Ishikawa (cell line): ENCODE measurements at regions not wholly inside any gene's neighbourhood (a gene's known extent, or its start where the extent isn't known, plus 50 kb on each side); places are given as distances from the start of the nearest gene placed in this dataset.
A peak's percentile ranks its signal among the peaks of the same experiment; 100 is the strongest.

Experiments
- CEBPB ChIP-seq: IDR thresholded peaks from 2 replicates; pipeline ENCODE4 v1.6.1; 2012
- CREB1 ChIP-seq: IDR thresholded peaks from 2 replicates; pipeline ENCODE4 v1.6.1; 2012; ENCODE audit warnings: low read depth
- EGR1 ChIP-seq: IDR thresholded peaks from 2 replicates; pipeline ENCODE4 v1.6.1; 2012
- EP300 ChIP-seq: IDR thresholded peaks from 2 replicates; pipeline ENCODE4 v1.6.1; 2012; ENCODE audit warnings: borderline replicate concordance
- FOXM1 ChIP-seq: IDR thresholded peaks from 2 replicates; pipeline ENCODE4 v1.6.1; 2012; ENCODE audit warnings: low read depth, borderline replicate concordance
- MAX ChIP-seq: IDR thresholded peaks from 2 replicates; pipeline ENCODE4 v1.6.1; 2012
- NFIC ChIP-seq: IDR thresholded peaks from 2 replicates; pipeline ENCODE4 v1.6.1; 2012
- RAD21 ChIP-seq: IDR thresholded peaks from 2 replicates; pipeline ENCODE4 v1.6.1; 2012; ENCODE audit warnings: low read depth
- REST ChIP-seq: IDR thresholded peaks from 2 replicates; pipeline ENCODE4 v1.6.1; 2012; ENCODE audit warnings: low read depth, mild to moderate bottlenecking
- TAF1 ChIP-seq: IDR thresholded peaks from 2 replicates; pipeline ENCODE4 v1.6.1; 2012; ENCODE audit warnings: low read depth, mild to moderate bottlenecking
- TCF12 ChIP-seq: IDR thresholded peaks from 2 replicates; pipeline ENCODE4 v1.6.1; 2012; ENCODE audit warnings: low read depth
- TEAD4 ChIP-seq: IDR thresholded peaks from 2 replicates; pipeline ENCODE4 v1.6.1; 2012
- USF1 ChIP-seq: IDR thresholded peaks from 2 replicates; pipeline ENCODE4 v1.6.1; 2012
- YY1 ChIP-seq: IDR thresholded peaks from 2 replicates; pipeline ENCODE4 v1.6.1; 2012; ENCODE audit warnings: low read depth
- ZBTB7A ChIP-seq: IDR thresholded peaks from 2 replicates; pipeline ENCODE4 v1.6.1; 2012; ENCODE audit warnings: low read depth

DNA sequence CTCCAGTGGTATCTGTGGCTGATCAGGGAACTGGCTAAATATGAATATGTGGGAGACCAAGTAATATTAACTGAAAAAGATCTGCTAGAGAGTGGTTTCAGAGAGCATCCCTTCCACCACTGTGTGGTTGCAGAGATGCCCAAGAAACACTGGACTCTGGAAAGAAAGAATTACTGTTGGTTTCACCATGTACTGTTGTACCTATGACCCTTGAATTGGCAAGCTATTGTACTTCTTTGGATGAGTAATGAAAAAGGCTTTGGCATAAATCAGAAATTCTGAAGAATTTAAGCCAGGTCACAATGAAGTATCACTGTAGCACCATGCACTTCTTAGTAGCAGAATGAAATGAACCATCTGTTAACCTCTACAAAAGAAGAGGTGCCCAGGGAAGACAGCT lies 134.4 kb upstream of the INTU start:
- TF ChIP-seq CEBPB (no peak), USF1 (no peak), FOXM1 (no peak), RAD21 (no peak), ZBTB7A (no peak), YY1 (no peak), CREB1 (no peak)

DNA sequence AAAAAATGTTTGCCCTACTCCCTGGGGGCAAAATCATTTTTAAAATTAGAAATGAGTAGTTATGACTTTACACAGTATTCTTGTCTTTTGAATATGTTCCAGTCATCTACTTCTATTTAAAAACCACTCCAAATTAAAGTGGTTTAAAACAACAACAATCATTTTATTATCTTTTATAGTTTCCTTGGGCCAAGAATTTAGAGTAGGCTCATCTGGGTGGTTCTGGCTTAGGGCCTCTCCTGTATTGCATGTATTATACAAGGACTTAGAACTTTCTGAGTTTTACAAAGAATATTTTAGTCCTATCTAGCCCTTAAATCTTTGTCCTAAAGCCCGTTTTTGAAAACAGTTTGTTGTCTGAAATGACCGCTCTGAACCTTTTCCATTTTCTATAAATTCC lies 132.5 kb upstream of the INTU start:
- no peak for TF ChIP-seq TAF1
- no peak for TF ChIP-seq YY1
- TF ChIP-seq NFIC: no peak

- no peak for TF ChIP-seq ZBTB7A
- no peak for TF ChIP-seq EGR1
- TF ChIP-seq RAD21: no peak
- no peak for TF ChIP-seq CEBPB
- TF ChIP-seq FOXM1: no peak
- no peak for TF ChIP-seq YY1
- TF ChIP-seq NFIC: no peak
- TF ChIP-seq TEAD4: no peak
- no peak for TF ChIP-seq CREB1
- no peak for TF ChIP-seq USF1
- no peak for TF ChIP-seq REST
- no peak for TF ChIP-seq MAX
- no peak for TF ChIP-seq EP300
Measured at GRCh38 chr4:127501103-127501502, 131.7 kb upstream of the INTU start.

- no peak for TF ChIP-seq NFIC
Measured at GRCh38 chr4:127503111-127503510, 129.6 kb upstream of the INTU start.

DNA sequence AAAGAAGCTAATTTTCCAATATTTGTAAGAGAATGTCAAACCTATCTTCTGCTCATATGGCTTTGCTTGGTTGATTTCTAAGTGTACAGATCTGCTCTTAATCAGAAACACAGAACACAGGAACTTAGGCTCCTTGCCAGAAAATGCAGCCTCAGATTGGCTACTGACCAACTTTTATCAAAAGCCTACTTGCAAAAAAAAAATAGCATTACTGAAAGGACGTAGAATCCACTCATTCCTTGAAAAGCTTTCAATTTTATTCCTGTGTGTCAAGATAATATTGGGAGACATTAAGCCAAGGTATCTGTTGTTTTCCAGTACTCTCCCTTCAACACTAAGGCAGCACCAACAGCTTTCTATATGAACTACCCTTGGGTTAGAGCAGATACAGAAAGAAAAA lies 127.6 kb upstream of the INTU start:
- TF ChIP-seq MAX (no peak), NFIC (peak; percentile 70)

GRCh38 chr4:127506283-127506682 lies 126.5 kb upstream of the INTU start:
- TF ChIP-seq ZBTB7A (no peak), EP300 (no peak), MAX (no peak), EGR1 (no peak)

DNA sequence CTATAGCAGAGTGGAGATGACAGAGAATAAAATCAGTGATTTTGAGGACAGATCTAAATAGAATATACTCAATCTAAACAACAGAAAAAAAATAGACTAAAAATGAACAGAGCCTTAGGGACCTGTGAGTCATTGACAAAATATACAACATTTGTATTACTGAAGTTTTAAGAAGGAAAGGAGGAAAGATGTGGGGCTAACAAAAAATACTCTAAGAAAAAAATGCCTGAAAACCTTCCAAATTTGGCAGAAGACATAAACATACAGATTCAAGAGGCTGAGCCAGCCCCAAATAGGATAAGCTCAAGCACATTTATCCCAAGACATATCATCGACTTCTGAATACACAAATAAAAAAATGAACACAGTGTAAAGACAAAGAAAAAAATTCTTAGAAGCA lies 123.6 kb upstream of the INTU start:
- no peak for TF ChIP-seq NFIC

- no peak for TF ChIP-seq NFIC
- TF ChIP-seq RAD21: no peak
- no peak for TF ChIP-seq EGR1
- no peak for TF ChIP-seq CEBPB
- no peak for TF ChIP-seq MAX
- TF ChIP-seq USF1: no peak
- no peak for TF ChIP-seq TCF12
- no peak for TF ChIP-seq TAF1
- TF ChIP-seq FOXM1: no peak
- TF ChIP-seq TEAD4: no peak
- TF ChIP-seq EP300: no peak
- TF ChIP-seq ZBTB7A: no peak
- TF ChIP-seq CREB1: no peak
- TF ChIP-seq REST: no peak
- no peak for TF ChIP-seq YY1
Measured at GRCh38 chr4:127518046-127518445, 114.7 kb upstream of the INTU start.
